Fibroblast of villous mesenchyme (primary cell): ENCODE measurements at regions not wholly inside any gene's neighbourhood (a gene's known extent, or its start where the extent isn't known, plus 50 kb on each side); places are given as distances from the start of the nearest gene placed in this dataset.

Experiments used
- DNase-seq: peaks from one replicate; pipeline ENCODE4 v3.0.0-alpha.2; 2010; ENCODE audit warnings: low read depth
- H3K4me3 ChIP-seq: 2 replicates; pipeline ENCODE4 v1.5.1; 2011; ENCODE audit warnings: low read depth, mild to moderate bottlenecking, low read length
- CTCF ChIP-seq: IDR thresholded peaks from 2 replicates; pipeline ENCODE4 v1.5.1; 2012; ENCODE audit warnings: low read depth, mild to moderate bottlenecking, low read length; ENCODE audit not compliant: insufficient read depth

GRCh38 chr18:27724362-27724761, 452.6 kb downstream of the CDH2 start:
- no peak for TF ChIP-seq CTCF
- no peak for DNase-seq
- H3K4me3 ChIP-seq, result no peak overlapping the region

- no peak overlapping the region for H3K4me3 ChIP-seq
- TF ChIP-seq CTCF, result no peak
- peak; percentile 17 for DNase-seq
Measured at GRCh38 chr18:27723168-27723567, 453.8 kb downstream of the CDH2 start.

- H3K4me3 ChIP-seq, result no peak overlapping the region
- DNase-seq, result no peak
- no peak for TF ChIP-seq CTCF
Measured at GRCh38 chr18:27719680-27720079, 457.2 kb downstream of the CDH2 start.

- DNase-seq, result no peak
- no peak overlapping the region for H3K4me3 ChIP-seq
- no peak for TF ChIP-seq CTCF
Measured at GRCh38 chr18:27717816-27718215, 459.1 kb downstream of the CDH2 start.

- no peak for DNase-seq
- no peak for TF ChIP-seq CTCF
- no peak overlapping the region for H3K4me3 ChIP-seq
Measured at GRCh38 chr18:27717250-27717649, 459.7 kb downstream of the CDH2 start.

- H3K4me3 ChIP-seq, result no peak overlapping the region
- DNase-seq, result no peak
Measured at GRCh38 chr18:27715751-27716150, 461.2 kb downstream of the CDH2 start.

More at GRCh38 chr18:27715751-27716150, 461.2 kb downstream of the CDH2 start:
- TF ChIP-seq CTCF, result no peak
